ENCODE measurements at regions not wholly inside any gene's neighbourhood (a gene's known extent, or its start where the extent isn't known, plus 50 kb on each side); places are given as distances from the start of the nearest gene placed in this dataset.

DNA sequence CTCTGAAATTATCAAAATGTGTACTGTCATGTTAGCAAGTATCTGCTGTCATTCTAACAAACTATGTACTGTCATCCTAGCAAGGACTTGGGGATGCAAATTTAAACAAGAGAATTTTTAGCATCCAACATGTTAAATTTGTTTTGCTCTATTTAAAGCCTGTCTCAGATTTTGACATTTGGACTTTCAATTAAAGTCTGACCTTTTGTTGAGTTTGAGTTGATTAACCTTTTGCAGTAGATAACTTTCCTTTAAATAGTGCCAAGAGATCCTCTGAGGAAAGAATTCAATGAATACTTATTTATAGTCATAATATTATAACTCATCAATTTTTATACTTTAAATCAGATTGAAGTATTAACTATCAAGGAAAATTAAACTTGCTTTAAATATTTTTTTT lies 80.2 kb downstream of the TDRD15 start:
- no peak for TF ChIP-seq SIN3A (IDR thresholded peaks at IDR 0.05; ENCODE audit: borderline replicate concordance, low read depth, low read length)
- no peak for TF ChIP-seq POLR2A (IDR thresholded peaks at IDR 0.05; ENCODE audit: insufficient read depth in 1 of 2, low read depth in 2 of 2, low read length in 2 of 2)
- TF ChIP-seq, protein P1, sequence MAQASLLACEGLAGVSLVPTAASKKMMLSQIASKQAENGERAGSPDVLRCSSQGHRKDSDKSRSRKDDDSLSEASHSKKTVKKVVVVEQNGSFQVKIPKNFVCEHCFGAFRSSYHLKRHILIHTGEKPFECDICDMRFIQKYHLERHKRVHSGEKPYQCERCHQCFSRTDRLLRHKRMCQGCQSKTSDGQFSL (CRISPR knock-in tag; IDR thresholded peaks at IDR 0.05): no peak

Measured in HepG2 (cell line).